Epidermal melanocyte (primary cell): ENCODE measurements at regions not wholly inside any gene's neighbourhood (a gene's known extent, or its start where the extent isn't known, plus 50 kb on each side); places are given as distances from the start of the nearest gene placed in this dataset.

Experiments used
- DNase-seq: peaks from one replicate; pipeline ENCODE4 v3.0.0; 2011; ENCODE audit warnings: low spot score; ENCODE audit not compliant: insufficient read length

GRCh38 chr2:236795861-236796219 lies 226.2 kb downstream of the ACKR3 start:
- no peak for DNase-seq

- DNase-seq = no peak
These were observed 226.6 kb downstream of the ACKR3 start for GRCh38 chr2:236796236-236796635.

DNA sequence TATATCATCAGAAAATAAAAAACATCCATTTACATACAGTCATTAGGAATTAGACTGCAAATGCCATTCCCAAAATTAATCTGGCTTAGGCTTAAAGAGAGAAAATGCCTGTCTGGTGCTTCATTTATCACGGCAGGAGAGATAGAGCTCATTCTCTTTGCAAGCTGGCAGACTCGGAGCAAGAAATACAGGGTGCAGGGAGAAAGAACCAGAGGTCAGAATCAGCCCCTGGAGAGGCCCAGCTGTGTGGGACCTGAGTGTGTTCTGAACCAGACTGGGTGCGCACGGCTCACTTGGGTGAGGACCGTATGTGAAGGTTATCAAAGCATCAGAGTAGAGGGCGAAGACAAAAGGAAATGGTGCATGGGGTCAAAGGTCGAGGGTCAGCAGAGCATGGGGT lies 227.8 kb downstream of the ACKR3 start:
- DNase-seq = no peak

GRCh38 chr2:236798491-236798890 lies 228.9 kb downstream of the ACKR3 start:
- no peak for DNase-seq

DNA sequence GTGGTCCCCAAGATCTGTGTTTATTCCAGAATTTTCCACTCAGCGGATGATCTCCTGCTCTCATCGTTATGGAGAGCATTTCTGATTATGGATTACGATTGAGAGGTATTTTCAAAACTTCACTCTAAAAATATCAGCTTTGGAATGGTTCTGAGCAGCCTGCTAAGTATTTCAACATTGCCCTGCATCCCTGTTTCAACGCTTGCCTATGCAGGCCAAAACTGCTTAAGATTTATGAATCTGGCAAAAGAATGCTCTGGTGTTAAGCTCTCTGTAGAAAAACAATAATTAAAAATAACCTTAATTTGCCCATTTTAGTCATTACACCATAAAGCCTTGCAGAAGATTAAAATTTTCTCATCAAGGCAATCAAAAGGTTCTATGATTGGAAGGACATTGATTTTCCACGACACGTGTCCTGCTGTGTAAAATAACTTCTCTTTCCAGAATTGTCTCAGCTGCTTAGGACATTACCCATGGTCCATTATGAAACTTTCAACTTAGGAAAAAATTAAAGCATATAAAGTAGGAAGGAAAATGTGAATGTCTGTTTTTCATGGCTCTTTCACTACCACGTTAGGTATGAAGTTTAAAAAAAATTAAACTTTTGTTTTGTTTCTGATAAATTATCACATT lies 229.9 kb downstream of the ACKR3 start:
- DNase-seq = no peak

- DNase-seq = no peak
These were observed 233.2 kb downstream of the ACKR3 start for GRCh38 chr2:236802862-236803261.

GRCh38 chr2:236803621-236804020 lies 234.0 kb downstream of the ACKR3 start:
- DNase-seq = no peak

GRCh38 chr2:236805800-236806531 lies 236.3 kb downstream of the ACKR3 start:
- no peak for DNase-seq

GRCh38 chr2:236809716-236810115 lies 240.1 kb downstream of the ACKR3 start:
- no peak for DNase-seq

GRCh38 chr2:236811062-236811656 lies 241.5 kb downstream of the ACKR3 start:
- no peak for DNase-seq

DNA sequence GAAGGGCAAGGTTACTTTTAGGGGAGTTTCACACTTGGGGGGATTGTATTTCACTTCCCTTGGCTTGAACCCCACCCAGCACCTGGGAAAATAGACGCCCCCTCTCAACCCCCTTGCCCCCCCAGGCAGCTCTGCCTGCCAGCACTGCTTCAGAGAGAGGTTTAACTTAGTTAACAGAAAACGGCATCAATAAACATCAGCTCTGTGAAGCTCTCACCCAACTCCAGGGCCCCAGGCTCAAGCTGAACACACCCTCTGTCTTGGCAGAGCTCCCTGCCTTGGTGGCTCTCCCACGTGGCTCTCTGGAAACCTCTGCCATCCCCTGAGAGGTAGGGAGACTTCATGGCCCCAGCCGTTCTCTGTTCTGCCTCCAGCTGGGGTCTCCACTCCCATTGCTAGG lies 244.1 kb downstream of the ACKR3 start:
- no peak for DNase-seq

DNA sequence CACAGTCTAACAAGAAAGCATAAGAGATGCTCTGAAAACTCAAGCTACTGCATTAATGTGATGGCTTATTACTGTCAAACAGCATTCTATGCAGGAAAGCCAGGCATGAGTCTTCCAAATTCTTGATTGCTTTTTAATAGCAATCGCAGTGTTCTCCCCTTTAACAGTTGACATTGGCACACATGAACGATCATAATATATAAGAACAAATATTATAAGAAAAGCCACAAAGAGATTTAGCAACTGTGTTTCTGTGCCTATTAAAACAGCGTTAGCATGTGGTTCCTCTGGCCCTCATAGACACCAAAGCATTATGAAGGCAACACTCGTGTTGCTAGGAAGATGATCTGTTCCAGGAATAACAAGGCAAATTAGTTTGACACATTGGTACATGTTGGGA lies 245.0 kb downstream of the ACKR3 start:
- DNase-seq = no peak

GRCh38 chr2:236815746-236816145 lies 246.1 kb downstream of the ACKR3 start:
- DNase-seq = no peak

DNA sequence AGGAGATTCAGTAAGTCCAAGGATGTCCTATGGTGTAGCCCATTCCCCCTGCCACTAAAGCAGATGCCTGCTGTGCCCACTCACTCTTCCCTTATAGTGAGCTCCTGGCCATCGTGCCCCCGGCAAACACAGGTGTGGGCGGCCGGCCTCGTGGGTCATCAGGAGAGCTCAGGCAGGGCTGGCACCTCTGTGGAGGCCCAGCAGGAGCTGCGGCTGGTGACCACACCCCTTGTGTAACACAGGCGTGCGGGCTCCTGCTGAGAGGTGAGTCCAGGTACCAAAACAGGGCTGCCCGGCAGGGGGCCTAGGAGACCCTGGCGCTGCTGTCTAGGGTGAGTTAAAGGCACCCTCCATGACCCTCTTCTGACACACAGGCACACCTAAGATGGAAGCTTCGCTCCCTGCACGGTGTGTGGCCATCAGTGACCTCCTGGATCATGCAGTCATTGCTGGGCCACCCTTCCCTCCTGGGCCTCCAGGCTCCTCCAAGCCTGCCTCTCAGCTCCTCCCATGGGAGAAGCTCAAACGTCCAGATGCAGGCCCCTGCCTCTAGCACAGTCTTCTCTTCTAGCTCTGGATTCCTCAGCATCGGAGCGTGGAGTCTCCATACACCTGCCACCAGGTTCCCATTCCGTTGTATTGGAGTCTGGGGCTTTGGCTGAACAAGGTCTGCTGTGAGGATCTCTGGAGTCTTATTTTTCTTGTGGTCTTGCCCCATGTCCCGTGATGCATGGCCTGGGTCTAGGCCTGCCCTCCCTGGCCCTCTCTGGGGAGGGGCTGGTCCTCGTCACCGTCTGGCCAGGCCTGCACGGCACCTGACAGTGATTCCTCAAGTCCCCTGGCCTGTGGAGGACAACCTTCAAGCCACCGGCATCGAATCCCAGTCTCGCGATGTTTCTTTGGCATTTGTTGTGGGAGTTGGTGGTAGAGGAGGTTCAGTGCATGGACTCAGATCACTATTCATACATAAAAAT lies 246.9 kb downstream of the ACKR3 start:
- DNase-seq = no peak

DNA sequence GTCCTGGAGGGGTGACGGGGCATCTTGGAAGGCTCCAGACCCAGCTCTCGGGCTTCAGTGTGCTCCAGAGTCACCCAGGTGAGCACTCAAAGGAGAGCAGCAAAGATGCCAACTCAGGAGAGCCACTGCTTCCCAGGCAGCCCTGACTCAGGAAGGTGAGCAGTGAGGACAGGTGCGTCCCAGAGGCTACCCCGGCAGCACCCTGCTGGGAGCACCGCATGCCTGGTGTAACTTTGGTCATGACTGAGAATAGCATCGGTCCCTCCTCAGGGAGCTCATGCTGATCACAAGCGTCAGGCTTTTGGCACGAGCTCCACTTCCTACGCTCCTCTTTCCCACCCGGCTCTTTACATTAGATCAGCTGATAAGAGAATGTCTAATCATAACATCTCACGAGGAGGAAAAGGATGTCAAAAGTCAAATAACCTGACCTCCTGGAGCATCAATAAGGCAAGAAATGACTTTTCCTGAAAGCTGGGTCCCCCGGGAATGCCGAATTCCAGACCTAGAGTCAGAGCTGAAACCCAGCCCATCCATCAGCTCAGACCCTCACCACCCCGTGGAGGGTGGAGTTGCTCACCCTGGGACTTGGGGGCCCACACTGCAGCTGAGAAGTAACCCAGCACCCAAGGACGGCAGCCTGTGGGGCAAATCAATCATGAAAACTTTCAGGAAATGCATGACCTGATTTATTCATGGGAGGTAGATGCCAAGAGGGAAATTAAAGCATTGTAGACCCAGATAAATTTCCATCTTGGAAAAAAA lies 248.8 kb downstream of the ACKR3 start:
- DNase-seq = no peak

- DNase-seq = no peak
These were observed 249.8 kb downstream of the ACKR3 start for GRCh38 chr2:236819275-236820002.

DNA sequence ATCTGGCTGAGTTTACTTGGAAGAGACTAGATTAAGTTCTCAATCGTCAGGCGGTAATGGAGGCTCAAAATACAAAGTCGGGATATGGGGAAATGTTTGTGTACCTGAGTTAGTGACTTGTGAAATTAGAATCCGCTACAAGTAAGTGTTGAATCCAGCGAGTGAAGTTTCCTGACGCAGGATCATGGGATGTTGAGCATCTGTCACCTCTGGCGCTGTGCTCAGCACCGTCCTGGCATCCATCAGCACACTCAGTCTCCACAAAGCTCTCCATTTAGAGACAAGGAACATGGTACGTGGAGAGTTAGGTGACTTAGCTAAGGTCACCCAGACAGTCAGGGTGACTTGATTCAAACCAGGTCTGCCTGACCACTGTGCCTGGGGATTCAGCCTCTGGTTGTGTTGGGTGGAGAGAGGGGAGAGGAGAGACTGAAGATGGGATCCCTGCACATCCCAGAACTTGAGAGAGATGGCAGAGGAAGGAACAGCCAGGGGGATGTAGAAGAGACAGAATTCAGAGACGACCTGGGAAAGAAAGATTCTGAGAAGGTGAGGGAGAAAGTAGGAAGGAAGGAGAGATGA lies 251.2 kb downstream of the ACKR3 start:
- DNase-seq = no peak

DNA sequence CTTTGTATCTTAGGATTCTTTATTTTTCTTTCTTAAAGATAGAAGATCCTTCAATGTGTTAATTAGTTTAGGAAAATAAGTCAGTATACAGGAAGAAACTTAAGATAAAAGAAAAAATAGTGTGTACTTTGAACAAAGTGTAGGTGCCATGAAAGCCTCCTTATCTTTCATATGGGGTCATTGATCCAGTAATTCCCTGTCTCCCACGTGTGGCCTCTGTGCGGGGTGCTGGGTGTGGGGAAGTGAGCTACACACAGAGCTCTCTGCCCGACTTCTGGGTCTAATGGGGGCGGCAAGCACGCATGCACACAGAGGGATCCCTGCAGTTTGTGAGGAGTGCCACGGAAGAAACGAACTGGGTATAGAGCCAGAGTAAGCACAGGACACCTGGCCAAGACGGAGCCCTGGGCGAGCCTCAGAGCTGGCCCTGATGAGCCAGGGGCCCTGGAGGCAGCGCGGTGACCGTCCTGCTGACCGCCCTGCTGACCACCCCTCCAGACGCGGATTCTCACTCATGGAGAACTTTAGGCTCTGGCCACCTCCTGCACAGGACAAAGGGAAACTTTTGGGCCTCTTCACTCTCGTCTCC lies 253.5 kb downstream of the ACKR3 start:
- no peak for DNase-seq

DNA sequence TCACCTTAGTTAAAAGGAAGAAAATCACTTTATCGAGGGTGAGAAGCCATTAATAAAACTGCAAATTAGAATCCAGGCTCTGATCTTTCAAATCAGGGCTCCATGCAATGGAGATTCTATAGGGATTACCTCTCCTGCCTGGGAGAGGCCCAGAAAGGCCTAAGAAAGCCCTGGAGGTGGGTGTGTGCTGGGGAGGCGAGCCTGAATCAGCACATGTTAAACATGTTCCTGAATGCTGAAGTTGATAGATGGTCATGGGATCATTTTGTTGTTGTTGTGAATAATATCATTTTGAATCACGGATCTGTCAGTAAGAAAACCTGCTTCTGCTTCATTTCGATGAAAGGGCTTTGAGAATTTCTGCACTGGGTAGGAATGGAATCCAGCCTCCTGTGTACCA lies 254.3 kb downstream of the ACKR3 start:
- no peak for DNase-seq

- DNase-seq = no peak
These were observed 255.2 kb downstream of the ACKR3 start for GRCh38 chr2:236824836-236825235.
